H1 (cell line): ENCODE measurements at regions not wholly inside any gene's neighbourhood (a gene's known extent, or its start where the extent isn't known, plus 50 kb on each side); places are given as distances from the start of the nearest gene placed in this dataset.

ENCODE experiments used
- CTCF ChIP-seq, 3 experiments: IDR thresholded peaks; 1 replicate in 2 of 3; 2 replicates in 1 of 3; pipeline versions ENCODE4 v1.5.1 to v1.6.1; 2011; ENCODE audit warnings: low read length in 3 of 3, mild to moderate bottlenecking in 3 of 3, inconsistent platforms in 2 of 3, low read depth in 1 of 3, moderate library complexity in 1 of 3; ENCODE audit not compliant: insufficient read depth in 1 of 3; ENCODE audit errors: control extremely low read depth in 1 of 3
- EZH2 ChIP-seq: fragments of 200-600 bp; sonication (generic); IDR thresholded peaks from 2 replicates; pipeline ENCODE4 v1.7.1; 2012; ENCODE audit warnings: low read depth, mild to moderate bottlenecking, moderate library complexity, low read length, inconsistent platforms; ENCODE audit not compliant: severe bottlenecking
- FOSL1 ChIP-seq: IDR thresholded peaks from 2 replicates; pipeline ENCODE4 v1.6.1; 2011; ENCODE audit warnings: mild to moderate bottlenecking, low read depth, low read length, moderate library complexity; ENCODE audit not compliant: insufficient read depth
- MAFK ChIP-seq: IDR thresholded peaks from 2 replicates; pipeline ENCODE4 v1.6.1; 2012; ENCODE audit warnings: low read depth, mild to moderate bottlenecking, improper control_type of control experiment, low read length
- POLR2A ChIP-seq, 2 experiments: IDR thresholded peaks; 1 replicate in 1 of 2; 2 replicates in 1 of 2; pipeline ENCODE4 v1.6.1; 2011; ENCODE audit warnings: low read depth in 2 of 2, low read length in 2 of 2, mild to moderate bottlenecking in 2 of 2; ENCODE audit errors: control extremely low read depth in 1 of 2
- POLR2AphosphoS5 ChIP-seq: IDR thresholded peaks from 2 replicates; pipeline ENCODE4 v1.6.1; 2011; ENCODE audit warnings: low read depth, low read length
- SP2 ChIP-seq: IDR thresholded peaks from 2 replicates; pipeline ENCODE4 v1.6.1; 2012; ENCODE audit warnings: mild to moderate bottlenecking, low read length, inconsistent platforms

GRCh38 chr21:39073063-39073462 lies 110.2 kb downstream of the PSMG1 start:
- TF ChIP-seq POLR2AphosphoS5 (no peak), SP2 (no peak), CTCF (IDR thresholded peaks at IDR 0.05; ENCODE audit: control extremely low read depth in 1 of 3, insufficient read depth in 1 of 3, low read depth in 1 of 3, low read length in 3 of 3) (no peak), EZH2 (no peak), FOSL1 (no peak), POLR2A (IDR thresholded peaks at IDR 0.05; ENCODE audit: control extremely low read depth in 1 of 2, low read depth in 2 of 2, low read length in 2 of 2) (no peak), MAFK (no peak)
